MV-4-11 (cell line): ENCODE measurements at regions not wholly inside any gene's neighbourhood (a gene's known extent, or its start where the extent isn't known, plus 50 kb on each side); places are given as distances from the start of the nearest gene placed in this dataset.
"Not testable (repeated sequence)": the region's sequence is repeated elsewhere in the genome, so short reads cannot be mapped to it uniquely, and the experiment has no call there.

Source experiments
- DNase-seq: peaks from one replicate; lab custom pipeline; 2025; lab: John Stamatoyannopoulos, UW

DNA sequence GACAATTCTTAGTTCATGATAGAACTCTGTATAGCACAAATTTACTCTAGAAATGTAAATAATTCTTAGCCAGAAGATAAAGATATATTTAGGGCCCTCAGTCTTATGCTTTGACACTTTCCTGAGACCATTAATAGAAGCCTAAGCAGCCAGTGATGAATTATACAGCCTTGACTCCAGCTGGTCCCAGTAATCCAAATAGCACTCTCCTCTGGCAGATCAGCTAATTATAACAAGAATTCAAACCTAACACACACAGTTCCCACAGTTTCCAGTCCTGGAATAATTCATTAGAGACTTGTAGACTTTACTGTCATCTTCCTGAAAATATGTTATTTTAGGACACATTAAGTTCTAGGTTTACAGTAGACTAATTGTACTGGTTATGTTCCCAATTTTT lies 50.4 kb downstream of the SHOC1 start:
- no peak for DNase-seq

DNA sequence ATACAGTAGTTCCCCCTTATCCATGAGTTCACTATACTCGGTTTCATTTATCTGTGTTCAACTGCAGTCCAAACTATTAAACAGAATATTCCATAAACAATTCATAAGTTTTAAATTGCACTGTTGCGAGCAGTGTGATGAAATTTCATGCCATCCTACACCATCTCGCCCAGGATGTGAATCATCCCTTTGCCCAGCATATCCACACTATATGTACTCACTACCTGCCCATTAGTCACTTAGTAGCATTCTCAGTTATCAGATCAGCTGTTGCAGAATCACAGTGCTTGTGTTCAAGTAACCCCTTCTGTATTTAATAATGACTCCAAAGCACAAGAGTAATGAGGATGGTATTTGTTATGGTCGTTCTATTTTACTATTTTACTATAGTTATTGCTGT lies 51.5 kb downstream of the SHOC1 start:
- DNase-seq: no peak

DNA sequence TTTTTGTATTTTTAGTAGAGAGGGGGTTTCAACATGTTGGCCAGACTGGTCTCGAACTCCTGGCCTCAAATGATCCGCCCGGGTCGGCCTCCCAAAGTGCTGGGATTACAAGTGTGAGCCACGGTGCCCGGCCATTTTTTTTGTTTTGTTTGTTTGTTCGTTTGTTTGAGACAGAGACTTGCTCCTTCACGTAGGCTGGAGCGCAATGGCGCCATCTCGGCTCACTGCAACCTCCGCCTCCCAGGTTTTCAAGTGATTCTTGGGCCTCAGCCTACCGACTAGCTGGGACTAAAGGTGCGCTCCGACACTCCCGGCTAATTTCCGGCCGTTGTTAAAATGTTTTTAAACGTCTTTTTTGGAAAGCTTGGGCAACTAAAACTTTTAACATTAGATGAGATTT lies 54.0 kb downstream of the SHOC1 start:
- DNase-seq: no peak

DNA sequence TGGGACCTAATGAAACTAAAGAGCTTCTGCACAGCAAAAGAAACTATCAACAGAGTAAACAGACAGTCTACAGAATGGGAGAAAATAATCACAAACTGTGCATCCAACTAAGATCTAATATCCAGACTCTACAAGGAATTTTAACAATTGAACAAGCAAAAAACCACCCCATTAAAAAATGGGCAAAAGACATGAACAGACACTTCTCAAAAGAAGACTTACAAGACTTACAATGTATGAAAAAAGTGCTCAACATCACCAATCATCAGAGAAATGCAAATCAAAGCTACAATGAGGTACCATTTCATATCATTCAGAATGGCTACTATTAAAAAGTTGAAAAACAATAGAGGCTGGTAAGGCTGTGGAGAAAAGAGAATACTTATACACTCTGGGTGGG lies 58.0 kb downstream of the SHOC1 start:
- no peak for DNase-seq

DNA sequence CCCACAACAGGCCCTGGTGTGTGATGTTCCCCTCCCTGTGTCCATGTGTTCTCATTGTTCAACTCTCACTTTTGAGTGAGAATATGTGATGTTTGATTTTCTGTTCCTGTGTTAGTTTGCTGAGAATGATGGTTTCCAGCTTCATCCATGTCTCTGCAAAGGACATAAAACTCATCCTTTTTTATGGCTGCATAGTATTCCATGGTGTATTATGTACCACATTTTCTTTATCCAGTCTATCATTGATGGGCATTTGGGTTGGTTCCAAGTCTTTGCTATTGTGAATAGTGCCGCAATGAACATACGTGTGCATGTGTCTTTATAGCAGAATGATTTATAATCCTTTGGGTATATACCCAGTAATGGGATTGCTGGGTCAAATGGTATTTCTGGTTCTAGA lies 59.4 kb downstream of the SHOC1 start:
- not testable (repeated sequence) for DNase-seq

DNA sequence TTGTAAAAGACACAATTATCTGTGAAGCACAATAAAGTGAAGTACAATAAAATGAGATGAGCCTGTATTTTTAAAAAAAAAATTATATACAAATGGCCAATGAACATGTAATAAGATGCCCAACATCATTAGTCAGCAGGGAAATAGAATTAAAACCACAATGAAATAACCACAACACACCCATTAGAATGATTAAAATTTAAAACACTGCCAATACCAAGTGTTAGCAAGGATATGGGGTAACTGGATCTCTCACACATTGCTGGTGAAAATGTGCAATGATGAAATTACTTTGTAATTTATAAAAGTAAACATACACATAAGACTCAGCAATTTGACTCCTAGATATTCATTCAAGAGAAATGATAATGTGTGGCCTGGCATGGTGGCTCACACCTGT lies 62.8 kb downstream of the SHOC1 start:
- no peak for DNase-seq

DNA sequence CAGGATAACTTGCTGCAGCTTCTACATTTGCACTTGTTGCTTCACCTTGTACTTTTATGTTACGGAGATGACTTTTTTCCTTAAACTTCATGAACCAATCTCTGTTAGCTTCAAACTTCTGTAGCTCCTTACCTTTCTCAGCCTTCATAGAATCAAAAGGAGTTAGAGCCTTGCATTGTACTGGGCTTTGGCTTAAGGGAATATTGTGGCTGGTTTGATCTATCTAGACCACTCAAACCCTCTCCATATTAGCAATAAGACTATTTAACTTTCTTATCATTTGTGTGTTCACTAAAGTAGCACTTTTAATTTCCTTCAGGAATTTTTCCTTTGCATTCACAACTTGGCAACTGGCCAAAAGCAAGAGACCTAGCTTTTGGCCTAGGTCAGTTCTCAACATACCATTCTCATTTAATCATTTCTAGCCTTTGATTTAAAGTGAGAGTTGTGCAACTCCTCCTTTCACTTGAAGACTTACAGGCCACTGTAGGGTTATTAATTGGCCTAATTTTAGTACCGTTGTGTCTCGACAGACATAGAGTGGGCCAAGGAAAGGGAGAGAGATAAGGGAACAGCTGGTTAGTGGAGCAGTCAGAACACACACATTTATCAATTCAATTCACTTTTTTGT lies 63.7 kb downstream of the SHOC1 start:
- DNase-seq: no peak

DNA sequence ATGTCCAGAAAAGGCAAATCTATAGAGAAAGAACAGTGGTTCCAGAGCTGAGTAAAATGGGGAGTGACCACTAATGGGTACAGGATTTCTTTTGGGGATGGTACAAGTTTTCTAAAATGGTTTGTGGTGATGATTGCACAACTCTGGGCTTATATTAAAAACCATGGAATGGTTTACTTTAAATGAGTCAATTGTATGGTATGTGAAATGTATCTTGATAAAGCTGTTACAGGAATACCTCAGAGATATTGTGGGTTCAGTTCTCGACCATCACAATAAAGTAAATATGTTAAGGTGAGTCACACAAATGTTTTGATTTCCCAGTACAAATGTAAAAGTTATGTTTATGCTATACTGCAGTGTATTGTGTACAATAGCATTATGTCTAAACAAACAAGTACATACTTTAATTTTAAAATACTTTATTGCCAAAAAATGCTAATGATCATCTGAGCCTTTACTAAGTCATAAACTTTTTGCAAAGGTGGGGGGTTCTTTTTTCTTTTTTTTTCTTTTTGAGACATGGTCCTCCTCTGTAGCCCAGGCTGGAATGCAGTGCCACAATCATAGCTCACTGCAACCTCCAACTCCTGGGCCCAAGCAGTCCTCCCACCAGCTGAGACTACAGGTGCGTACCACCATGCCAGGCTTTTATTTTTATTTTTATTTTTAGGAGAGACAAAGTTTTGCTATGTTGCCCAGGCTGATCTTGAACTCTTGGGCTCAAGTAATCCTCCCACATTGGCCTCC lies 65.9 kb downstream of the SHOC1 start:
- peak; percentile 65 for DNase-seq

DNA sequence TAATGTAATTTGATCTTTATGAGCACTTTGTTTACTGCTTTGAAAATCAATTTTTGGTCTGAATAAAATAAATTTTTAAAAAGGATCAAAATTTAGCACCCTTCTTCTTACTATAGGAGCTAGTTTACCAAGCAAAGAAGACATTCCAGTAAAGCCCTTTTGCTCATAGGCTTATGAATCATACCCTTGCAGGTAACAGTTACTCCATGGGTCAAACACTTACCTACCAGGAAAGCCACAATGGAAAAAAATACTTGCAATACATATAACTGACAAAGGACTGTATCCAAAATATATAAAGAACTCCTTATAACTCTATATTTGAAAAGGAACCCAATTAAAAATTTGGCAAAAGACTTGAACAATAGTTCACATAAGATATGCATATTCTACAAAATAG lies 66.6 kb downstream of the SHOC1 start:
- DNase-seq: no peak

DNA sequence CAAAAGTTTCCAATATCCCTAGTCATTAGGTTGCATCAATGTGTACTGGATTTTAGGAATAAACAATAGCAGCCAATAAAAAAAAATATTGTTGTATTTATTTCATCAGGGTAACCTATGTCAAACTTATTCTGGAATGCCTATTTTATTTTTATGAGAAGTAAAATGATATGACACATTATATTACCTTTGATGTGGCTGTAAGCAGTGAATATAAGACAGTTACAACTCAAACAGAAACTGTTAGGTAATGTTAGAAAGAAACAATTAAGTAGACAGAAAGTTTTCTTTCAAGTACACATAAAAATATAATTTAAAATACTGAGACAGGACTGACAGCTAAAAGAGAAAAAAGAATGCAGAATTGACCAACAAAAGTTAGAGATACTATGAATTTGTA lies 65.5 kb downstream of the GNG10 start:
- no peak for DNase-seq

DNA sequence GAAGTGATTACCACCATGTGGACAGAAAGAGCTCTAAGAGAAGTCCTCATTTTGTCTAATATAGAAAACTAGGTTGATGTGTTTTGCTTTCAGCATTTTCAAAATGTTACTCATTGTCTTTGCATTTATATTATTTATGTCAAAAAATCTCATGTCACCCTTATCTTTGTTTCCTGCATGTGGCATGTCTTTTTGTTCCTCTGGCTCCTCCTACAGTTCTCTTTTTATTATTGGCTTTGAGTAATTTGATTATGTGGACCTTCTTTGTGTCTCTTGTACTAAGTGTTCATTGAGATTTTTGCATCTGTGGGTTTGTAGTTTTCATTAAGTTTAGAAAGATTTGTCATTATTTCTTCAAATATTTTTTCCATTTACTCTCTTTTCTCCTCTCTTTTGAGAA lies 58.8 kb downstream of the GNG10 start:
- DNase-seq: no peak
